ENCODE measurements at regions not wholly inside any gene's neighbourhood (a gene's known extent, or its start where the extent isn't known, plus 50 kb on each side); places are given as distances from the start of the nearest gene placed in this dataset.

GRCh38 chr13:99653526-99653925 lies 152.3 kb downstream of the TM9SF2 start:
- H2BK12ac ChIP-seq (ENCODE audit: low read depth, low read length) = no peak overlapping the region
- H3K56ac ChIP-seq (replicated peaks; ENCODE audit: insufficient read length, low read depth, low read length) = no peak overlapping the region
- no peak for DNase-seq (ENCODE audit: low read depth in 1 of 2, low spot score in 2 of 2)
- POLR2A ChIA-PET (ENCODE audit: partially characterized antibody) = no interaction called here
- CTCF ChIA-PET (ENCODE audit: partially characterized antibody) = interaction anchor here (0.8 to 8.3 kb wide), 4 partner anchors 246 to 343 kb away, joined by 3 to 92 read pairs (median 31); no protein-coding TSS in a partner anchor
- no peak for FAIRE-seq
- no peak overlapping the region for H3K18ac ChIP-seq (ENCODE audit: extremely low read depth, low read length)
- no peak overlapping the region for H3K4me3 ChIP-seq (ENCODE audit: extremely low read depth in 1 of 4, insufficient read depth in 2 of 4, low read depth in 3 of 4, low read length in 4 of 4)
- H3K79me2 ChIP-seq (ENCODE audit: control insufficient read depth in 1 of 2, insufficient read depth in 2 of 2, low read length in 2 of 2) = 0 out of 4 replicates have a peak, but pooled peaks cover 0 to 6% of the 10 kb centered on the region in 2 experiments
- H3K79me1 ChIP-seq (ENCODE audit: low read depth, low read length) = no peaks in the 10 kb centered on the region
- H3K23me2 ChIP-seq (ENCODE audit: low read depth, low read length) = no peaks in the 10 kb centered on the region; the same call in 1 of the 2 replicates
- H3K4ac ChIP-seq (replicated peaks; ENCODE audit: insufficient read length, low read depth, low read length) = no peak overlapping the region
- no peak overlapping the region for H3K27ac ChIP-seq (ENCODE audit: low read depth, low read length)
- H2BK120ac ChIP-seq (replicated peaks; ENCODE audit: low read depth, low read length) = no peak overlapping the region
- no peak overlapping the region for H4K5ac ChIP-seq (ENCODE audit: insufficient read length, low read depth, low read length)
- H2BK20ac ChIP-seq (ENCODE audit: low read length) = no peak overlapping the region
- no peak overlapping the region for H4K91ac ChIP-seq (replicated peaks; ENCODE audit: insufficient read length, low read length)
- no peaks in the 10 kb centered on the region for H4K20me1 ChIP-seq (replicated peaks in 1 of 2; ENCODE audit: control insufficient read depth in 1 of 2, insufficient read depth in 2 of 2, low read length in 2 of 2)
- no peak overlapping the region for H2BK15ac ChIP-seq (ENCODE audit: low read length)
- H2BK5ac ChIP-seq (ENCODE audit: low read depth, low read length) = no peak overlapping the region
- H3K9me3 ChIP-seq (ENCODE audit: insufficient read depth in 2 of 2, low read depth in 1 of 2, low read length in 1 of 2) = no peaks in the 10 kb centered on the region
- H3K4me1 ChIP-seq (replicated peaks in 1 of 4; ENCODE audit: control insufficient read depth in 3 of 4, insufficient read depth in 4 of 4, low read length in 3 of 4) = peaks cover 6 to 19% (median 13%) of the 10 kb centered on the region in 4 experiments
- H3K14ac ChIP-seq (ENCODE audit: insufficient read length) = no peak overlapping the region
- H2AK5ac ChIP-seq (ENCODE audit: low read depth, low read length) = no peak overlapping the region
- 93% methylated on average over 2 of the region's 2 CpGs; no CpG with 5 or more reads in 1 of the 2 experiments for WGBS, 2 experiments (ENCODE audit: extremely low coverage in 1 of 2, insufficient coverage in 1 of 2, insufficient read length in 1 of 2, insufficient replicate concordance in 2 of 2, low coverage in 1 of 2, low lambda C conversion rate in 2 of 2, missing lambda C conversion rate in 1 of 2)
- no peaks in the 10 kb centered on the region for H3K36me3 ChIP-seq (ENCODE audit: control insufficient read depth in 2 of 4, insufficient read depth in 4 of 4, low read length in 3 of 4)
- no peak overlapping the region for H2AFZ ChIP-seq (ENCODE audit: low read length)
- H3K27me3 ChIP-seq (replicated peaks in 1 of 4; ENCODE audit: control insufficient read depth in 3 of 4, extremely low read depth in 1 of 4, insufficient read depth in 3 of 4, low read length in 3 of 4) = no peaks in the 10 kb centered on the region
- no peak overlapping the region for H3K9ac ChIP-seq (replicated peaks in 1 of 4; ENCODE audit: extremely low read depth in 1 of 4, low read depth in 3 of 4, low read length in 3 of 4)
- H4K8ac ChIP-seq (ENCODE audit: extremely low read depth, insufficient read depth, low read length) = no peak overlapping the region
- no peak overlapping the region for H3K23ac ChIP-seq (ENCODE audit: insufficient read length)
- H3K4me2 ChIP-seq (ENCODE audit: insufficient read depth in 1 of 2, low read depth in 2 of 2, low read length in 2 of 2) = no peak overlapping the region
- TF ChIP-seq KDM1A (IDR thresholded peaks at IDR 0.05; ENCODE audit: borderline replicate concordance, low read length) = no peak
- TF ChIP-seq KDM4A (IDR thresholded peaks at IDR 0.05; ENCODE audit: low read depth, low read length, severe bottlenecking) = no peak
- TF ChIP-seq JUN (IDR thresholded peaks at IDR 0.05; ENCODE audit: low read depth, low read length) = no peak
- no peak for TF ChIP-seq TBP (IDR thresholded peaks at IDR 0.05; ENCODE audit: low read depth, low read length)

All from H1 (cell line).